ENCODE measurements at regions not wholly inside any gene's neighbourhood (a gene's known extent, or its start where the extent isn't known, plus 50 kb on each side); places are given as distances from the start of the nearest gene placed in this dataset.

- Histone ChIP-seq H3K9me3 (no peaks in the 10 kb centered on the region), H3K36me3 (no peaks in the 10 kb centered on the region), H3K27ac (no peak overlapping the region), H3K4me1 (peaks cover 0 to 11% of the 10 kb centered on the region in 2 donors), H3K27me3 (no peaks in the 10 kb centered on the region), H3K4me3 (no peak overlapping the region)
- ATAC-seq (no peak), DNase-seq (no peak)
- TF ChIP-seq, protein P1, sequence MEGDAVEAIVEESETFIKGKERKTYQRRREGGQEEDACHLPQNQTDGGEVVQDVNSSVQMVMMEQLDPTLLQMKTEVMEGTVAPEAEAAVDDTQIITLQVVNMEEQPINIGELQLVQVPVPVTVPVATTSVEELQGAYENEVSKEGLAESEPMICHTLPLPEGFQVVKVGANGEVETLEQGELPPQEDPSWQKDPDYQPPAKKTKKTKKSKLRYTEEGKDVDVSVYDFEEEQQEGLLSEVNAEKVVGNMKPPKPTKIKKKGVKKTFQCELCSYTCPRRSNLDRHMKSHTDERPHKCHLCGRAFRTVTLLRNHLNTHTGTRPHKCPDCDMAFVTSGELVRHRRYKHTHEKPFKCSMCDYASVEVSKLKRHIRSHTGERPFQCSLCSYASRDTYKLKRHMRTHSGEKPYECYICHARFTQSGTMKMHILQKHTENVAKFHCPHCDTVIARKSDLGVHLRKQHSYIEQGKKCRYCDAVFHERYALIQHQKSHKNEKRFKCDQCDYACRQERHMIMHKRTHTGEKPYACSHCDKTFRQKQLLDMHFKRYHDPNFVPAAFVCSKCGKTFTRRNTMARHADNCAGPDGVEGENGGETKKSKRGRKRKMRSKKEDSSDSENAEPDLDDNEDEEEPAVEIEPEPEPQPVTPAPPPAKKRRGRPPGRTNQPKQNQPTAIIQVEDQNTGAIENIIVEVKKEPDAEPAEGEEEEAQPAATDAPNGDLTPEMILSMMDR (IDR thresholded peaks at IDR 0.05): no peak
- intact Hi-C loops (cut with DNase I): no loop called here
Observed at GRCh38 chr9:3124001-3124400, 280.1 kb upstream of the PUM3 start.

GRCh38 chr9:3118081-3118480, 274.2 kb upstream of the PUM3 start:
- intact Hi-C loops (cut with DNase I): no loop called here
- TF ChIP-seq, protein P1 (IDR thresholded peaks at IDR 0.05): no peak
- DNase-seq: no peak
- Histone ChIP-seq H3K4me3 (no peak overlapping the region), H3K9me3 (peaks cover 0 to 16% of the 10 kb centered on the region in 2 donors), H3K27ac (no peak overlapping the region), H3K27me3 (no peaks in the 10 kb centered on the region), H3K36me3 (no peaks in the 10 kb centered on the region), H3K4me1 (no peaks in the 10 kb centered on the region)
- ATAC-seq: no peak

DNA sequence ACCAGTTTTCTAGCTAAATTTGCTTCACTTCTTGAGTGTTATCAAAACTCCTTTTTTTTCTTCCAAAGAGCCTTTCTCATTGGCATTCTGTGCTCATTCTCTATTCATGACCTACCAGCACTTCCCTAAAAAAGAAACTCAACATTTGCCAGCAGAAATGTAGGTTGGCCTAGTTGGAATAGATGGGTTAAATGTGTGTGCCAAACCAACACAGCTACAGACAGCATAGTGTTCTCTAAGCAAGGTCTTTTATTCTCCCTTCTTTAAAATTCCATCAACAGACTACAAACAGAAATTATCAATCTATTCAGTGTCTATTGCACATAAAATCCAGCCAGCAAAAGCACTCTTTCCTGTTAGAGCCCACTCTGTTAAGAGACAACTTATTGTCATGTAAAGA, 255.8 kb upstream of the PUM3 start:
- no peaks in the 10 kb centered on the region for H3K36me3 ChIP-seq
- ATAC-seq: no peak
- no peaks in the 10 kb centered on the region for H3K27me3 ChIP-seq
- no peak overlapping the region for H3K4me3 ChIP-seq
- no peaks in the 10 kb centered on the region for H3K9me3 ChIP-seq
- no peak for DNase-seq
- TF ChIP-seq, protein P1 (IDR thresholded peaks at IDR 0.05): no peak
- no peaks in the 10 kb centered on the region for H3K4me1 ChIP-seq
- H3K27ac ChIP-seq: no peak overlapping the region
- intact Hi-C loops (cut with DNase I): no loop called here

GRCh38 chr9:3088219-3088618, 244.3 kb upstream of the PUM3 start:
- H3K36me3 ChIP-seq: no peaks in the 10 kb centered on the region
- no peaks in the 10 kb centered on the region for H3K27me3 ChIP-seq
- H3K4me3 ChIP-seq: no peak overlapping the region
- H3K4me1 ChIP-seq: no peaks in the 10 kb centered on the region
- ATAC-seq (no peak), DNase-seq (no peak)
- TF ChIP-seq, protein P1 (IDR thresholded peaks at IDR 0.05): no peak
- no peak overlapping the region for H3K27ac ChIP-seq
- intact Hi-C loops (cut with DNase I): no loop called here
- H3K9me3 ChIP-seq: no peaks in the 10 kb centered on the region

DNA sequence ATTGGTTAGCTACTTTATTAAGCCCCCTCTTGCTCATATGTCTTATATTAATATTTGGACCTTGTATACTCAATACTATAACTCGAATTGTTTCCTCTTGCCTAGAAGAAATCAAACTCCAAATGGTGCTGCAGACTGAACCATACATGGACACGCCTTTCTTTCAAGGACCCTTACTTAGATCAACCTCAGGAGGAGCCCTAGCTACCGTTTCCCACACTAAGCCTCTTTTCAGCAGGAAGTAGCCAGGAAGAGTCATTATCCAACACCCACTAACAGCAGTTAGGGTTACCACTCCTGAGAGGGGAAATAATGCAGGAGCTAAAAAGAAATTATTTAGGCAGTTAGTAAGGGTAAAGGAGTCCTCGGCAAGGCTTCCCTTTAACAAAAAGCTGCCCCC, 243.8 kb upstream of the PUM3 start:
- Histone ChIP-seq H3K27ac (no peak overlapping the region), H3K36me3 (no peaks in the 10 kb centered on the region), H3K27me3 (no peaks in the 10 kb centered on the region), H3K9me3 (no peaks in the 10 kb centered on the region), H3K4me3 (no peak overlapping the region), H3K4me1 (no peaks in the 10 kb centered on the region)
- TF ChIP-seq, protein P1 (IDR thresholded peaks at IDR 0.05): no peak
- no peak for DNase-seq
- ATAC-seq: no peak
- intact Hi-C loops (cut with DNase I): no loop called here

Measured in left lung (tissue), 4 donors.